VCaP (cell line): ENCODE measurements at regions not wholly inside any gene's neighbourhood (a gene's known extent, or its start where the extent isn't known, plus 50 kb on each side); places are given as distances from the start of the nearest gene placed in this dataset.

Experiments
- H3K27ac ChIP-seq: fragments of 450-650 bp; 2 replicates; pipeline ENCODE4 v1.5.1; 2017
- CTCF ChIP-seq: fragments of 450-650 bp; conservative IDR thresholded peaks from 2 replicates; pipeline ENCODE4 v1.5.1; 2017; ENCODE audit warnings: mild to moderate bottlenecking, moderate library complexity

- no peak for TF ChIP-seq CTCF
- no peak overlapping the region for H3K27ac ChIP-seq
Observed at GRCh38 chr3:147618691-147619090, 209.5 kb downstream of the ZIC1 start.

- H3K27ac ChIP-seq, result no peak overlapping the region
- no peak for TF ChIP-seq CTCF
Observed at GRCh38 chr3:147619921-147620560, 210.9 kb downstream of the ZIC1 start.

GRCh38 chr3:147620906-147621305, 211.7 kb downstream of the ZIC1 start:
- H3K27ac ChIP-seq, result no peak overlapping the region
- no peak for TF ChIP-seq CTCF

GRCh38 chr3:147630921-147631415, 221.8 kb downstream of the ZIC1 start:
- TF ChIP-seq CTCF, result no peak

GRCh38 chr3:147640781-147641180, 231.6 kb downstream of the ZIC1 start:
- no peak overlapping the region for H3K27ac ChIP-seq
- no peak for TF ChIP-seq CTCF

More at GRCh38 chr3:147630921-147631415, 221.8 kb downstream of the ZIC1 start:
- no peak overlapping the region for H3K27ac ChIP-seq

GRCh38 chr3:147645761-147646160, 236.6 kb downstream of the ZIC1 start:
- H3K27ac ChIP-seq, result no peak overlapping the region
- TF ChIP-seq CTCF, result no peak

GRCh38 chr3:147649475-147649874, 240.3 kb downstream of the ZIC1 start:
- TF ChIP-seq CTCF, result no peak
- no peak overlapping the region for H3K27ac ChIP-seq
